GM12878 (cell line): ENCODE measurements at regions not wholly inside any gene's neighbourhood (a gene's known extent, or its start where the extent isn't known, plus 50 kb on each side); places are given as distances from the start of the nearest gene placed in this dataset.

ENCODE experiments used
- ATAC-seq: fragments of 200-7000 bp; cut with Tn5 transposase; 3 replicates; pipeline ENCODE4 v1.9.1; 2020; ENCODE audit warnings: mild to moderate bottlenecking, moderate library complexity
- BruUV-seq: library from RNA; stranded (reverse); fragments of 400-500 nt; replicated peaks from 2 replicates; lab custom pipeline; 2021; lab: Mats Ljungman, UMichigan
- CTCF ChIA-PET: fragments of 300-600 bp; sonication (Branson Sonifier 250); formaldehyde crosslinking; extraction: SDS; loops from one replicate; lab custom pipeline; 2021; ENCODE audit warnings: inconsistent platforms; lab: Yijun Ruan, JAX
- POLR2A ChIA-PET: fragments of 350-600 bp; formaldehyde crosslinking; extraction: SDS; loops from one replicate; lab custom pipeline; 2021; ENCODE audit warnings: inconsistent platforms; lab: Charles Lee
- RAD21 ChIA-PET: fragments of 300-600 bp; sonication (Branson Sonifier 250); formaldehyde crosslinking; loops from one replicate; lab custom pipeline; 2023; ENCODE audit warnings: antibody characterized with exemption; ENCODE audit not compliant: unreplicated experiment; lab: Charles Lee
- SMC1A ChIA-PET: fragments of 300-600 bp; sonication (Branson Sonifier 250); formaldehyde crosslinking; loops from one replicate; lab custom pipeline; 2023; ENCODE audit not compliant: unreplicated experiment, uncharacterized antibody; lab: Charles Lee
- DNase-seq: peaks from one replicate; pipeline ENCODE4 v3.0.0-alpha.2; 2011; ENCODE audit warnings: low read depth, low spot score
- FAIRE-seq: peaks from 3 replicates; lab custom pipeline; 2011; peaks lifted over from hg19 to GRCh38; lab: Jason Lieb, UNC
- H2AFZ ChIP-seq: 2 replicates; pipeline ENCODE4 v1.6.0; 2011; ENCODE audit warnings: low read depth, low read length, control low read depth; ENCODE audit not compliant: control insufficient read depth
- H3K27ac ChIP-seq: 2 replicates; pipeline ENCODE4 v1.5.1; 2011; ENCODE audit warnings: control low read depth; ENCODE audit not compliant: control insufficient read depth, insufficient read depth
- H3K27me3 ChIP-seq, 2 experiments: replicated peaks in 1 of 2; 2 replicates each; pipeline versions ENCODE4 v1.6.0 to v1.6.1; 2011; ENCODE audit warnings: low read length in 1 of 2; ENCODE audit not compliant: control insufficient read depth in 2 of 2, insufficient read depth in 2 of 2
- H3K36me3 ChIP-seq, 2 experiments: 2 replicates each; pipeline ENCODE4 v1.5.1; 2011; ENCODE audit warnings: low read length in 1 of 2; ENCODE audit not compliant: control insufficient read depth in 2 of 2, insufficient read depth in 2 of 2
- H3K4me1 ChIP-seq: 2 replicates; pipeline ENCODE4 v1.6.1; 2011; ENCODE audit warnings: mild to moderate bottlenecking, low read length, moderate library complexity, mixed read lengths; ENCODE audit not compliant: control insufficient read depth, insufficient read depth
- H3K4me2 ChIP-seq: 2 replicates; pipeline ENCODE4 v1.6.0; 2011; ENCODE audit warnings: control low read depth; ENCODE audit not compliant: control insufficient read depth, insufficient read depth
- H3K4me3 ChIP-seq: fragments of 200-600 bp; sonication (generic); 2 replicates; pipeline ENCODE4 v1.5.1; 2016
- H3K79me2 ChIP-seq: 2 replicates; pipeline ENCODE4 v1.6.0; 2011; ENCODE audit warnings: low read length; ENCODE audit not compliant: control insufficient read depth, insufficient read depth
- H3K9ac ChIP-seq: 2 replicates; pipeline ENCODE4 v1.8.0; 2011; ENCODE audit warnings: low read length, control low read depth, mixed read lengths; ENCODE audit not compliant: control insufficient read depth, insufficient read depth
- H3K9me3 ChIP-seq: replicated peaks from 3 replicates; pipeline ENCODE4 v1.5.1; 2011; ENCODE audit warnings: mild to moderate bottlenecking, low read length; ENCODE audit not compliant: control insufficient read depth, insufficient read depth
- H4K20me1 ChIP-seq: 2 replicates; pipeline ENCODE4 v1.6.0; 2011; ENCODE audit not compliant: control insufficient read depth, insufficient read depth
- GATAD2B ChIP-seq: fragments of 450-650 bp; conservative IDR thresholded peaks from 2 replicates; pipeline ENCODE4 v1.6.1; 2017; ENCODE audit warnings: low read depth, mild to moderate bottlenecking, moderate library complexity
- HCFC1 ChIP-seq: fragments of 150-350 bp; IDR thresholded peaks from 2 replicates; pipeline ENCODE4 v1.6.1; 2014; ENCODE audit warnings: low read length
- MEF2B ChIP-seq: fragments of 450-650 bp; IDR thresholded peaks from 2 replicates; pipeline ENCODE4 v1.6.1; 2018; ENCODE audit warnings: mild to moderate bottlenecking, moderate library complexity; ENCODE audit not compliant: partially characterized antibody, poor library complexity, severe bottlenecking
- MYB ChIP-seq: fragments of 150-350 bp; IDR thresholded peaks from 2 replicates; pipeline ENCODE4 v1.6.1; 2014; ENCODE audit warnings: mild to moderate bottlenecking, low read depth, low read length, borderline replicate concordance
- NRF1 ChIP-seq: conservative IDR thresholded peaks from 2 replicates; pipeline ENCODE4 v1.6.1; 2011; ENCODE audit warnings: mild to moderate bottlenecking, low read depth, low read length, improper control_type of control experiment
- RFX5 ChIP-seq: IDR thresholded peaks from 2 replicates; pipeline ENCODE4 v1.6.1; 2011; ENCODE audit warnings: low read depth, low read length, improper control_type of control experiment
- ZBTB40 ChIP-seq: fragments of 450-650 bp; IDR thresholded peaks from 2 replicates; pipeline ENCODE4 v1.6.1; 2016; ENCODE audit warnings: mild to moderate bottlenecking, moderate library complexity, borderline replicate concordance
- whole genome bisulfite sequencing: methylation state at CpG from one replicate; pipeline ENCODE4 v1.1.6; 2016; ENCODE audit warnings: low lambda C conversion rate; ENCODE audit not compliant: insufficient replicate concordance, insufficient coverage; ENCODE audit errors: missing lambda C conversion rate; 5-methylcytosine and 5-hydroxymethylcytosine counted together
- in situ Hi-C: fragments of 300-500 bp; cut with MboI; formaldehyde crosslinking; loops from 9 replicates; pipeline ENCODE4 v1.14.3; 2018; ENCODE audit warnings: mixed read lengths
- intact Hi-C: fragments of 100-400 bp; cut with micrococcal nuclease; formaldehyde crosslinking; loops from one replicate; pipeline ENCODE4 v1.14.2; 2022; ENCODE audit not compliant: unreplicated experiment
- TF ChIP-seq, protein P1 (sequence below): IDR thresholded peaks from 2 replicates; pipeline ENCODE4 v1.6.1; 2012; ENCODE audit warnings: improper control_type of control experiment, low read depth, low read length; ENCODE audit not compliant: insufficient replicate concordance
- TF ChIP-seq, protein P2 (sequence below): fragments of 450-650 bp; IDR thresholded peaks from 2 replicates; pipeline ENCODE4 v1.6.1; 2017; ENCODE audit warnings: low read depth, mild to moderate bottlenecking, moderate library complexity

DNA sequence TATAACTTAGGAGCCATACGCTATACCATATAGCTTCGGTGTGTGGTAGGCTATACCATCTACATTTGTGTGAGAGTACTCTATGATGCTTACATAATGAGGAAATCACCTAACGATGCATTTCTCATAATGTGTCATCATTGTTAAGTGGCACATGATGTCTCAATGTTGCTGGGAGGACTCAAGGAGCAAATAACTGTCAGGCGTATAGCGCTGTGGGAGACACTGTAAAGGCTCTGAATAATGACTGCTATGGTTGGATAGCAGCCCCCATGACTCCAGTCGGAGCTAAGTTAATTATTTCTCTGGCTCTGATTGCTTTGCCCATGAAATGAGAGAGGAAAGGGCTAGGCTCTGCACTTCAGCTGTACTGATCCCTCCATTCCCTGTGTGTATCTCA is 197.2 kb downstream of the RGS9 start (continued):
- TF ChIP-seq, protein P1, sequence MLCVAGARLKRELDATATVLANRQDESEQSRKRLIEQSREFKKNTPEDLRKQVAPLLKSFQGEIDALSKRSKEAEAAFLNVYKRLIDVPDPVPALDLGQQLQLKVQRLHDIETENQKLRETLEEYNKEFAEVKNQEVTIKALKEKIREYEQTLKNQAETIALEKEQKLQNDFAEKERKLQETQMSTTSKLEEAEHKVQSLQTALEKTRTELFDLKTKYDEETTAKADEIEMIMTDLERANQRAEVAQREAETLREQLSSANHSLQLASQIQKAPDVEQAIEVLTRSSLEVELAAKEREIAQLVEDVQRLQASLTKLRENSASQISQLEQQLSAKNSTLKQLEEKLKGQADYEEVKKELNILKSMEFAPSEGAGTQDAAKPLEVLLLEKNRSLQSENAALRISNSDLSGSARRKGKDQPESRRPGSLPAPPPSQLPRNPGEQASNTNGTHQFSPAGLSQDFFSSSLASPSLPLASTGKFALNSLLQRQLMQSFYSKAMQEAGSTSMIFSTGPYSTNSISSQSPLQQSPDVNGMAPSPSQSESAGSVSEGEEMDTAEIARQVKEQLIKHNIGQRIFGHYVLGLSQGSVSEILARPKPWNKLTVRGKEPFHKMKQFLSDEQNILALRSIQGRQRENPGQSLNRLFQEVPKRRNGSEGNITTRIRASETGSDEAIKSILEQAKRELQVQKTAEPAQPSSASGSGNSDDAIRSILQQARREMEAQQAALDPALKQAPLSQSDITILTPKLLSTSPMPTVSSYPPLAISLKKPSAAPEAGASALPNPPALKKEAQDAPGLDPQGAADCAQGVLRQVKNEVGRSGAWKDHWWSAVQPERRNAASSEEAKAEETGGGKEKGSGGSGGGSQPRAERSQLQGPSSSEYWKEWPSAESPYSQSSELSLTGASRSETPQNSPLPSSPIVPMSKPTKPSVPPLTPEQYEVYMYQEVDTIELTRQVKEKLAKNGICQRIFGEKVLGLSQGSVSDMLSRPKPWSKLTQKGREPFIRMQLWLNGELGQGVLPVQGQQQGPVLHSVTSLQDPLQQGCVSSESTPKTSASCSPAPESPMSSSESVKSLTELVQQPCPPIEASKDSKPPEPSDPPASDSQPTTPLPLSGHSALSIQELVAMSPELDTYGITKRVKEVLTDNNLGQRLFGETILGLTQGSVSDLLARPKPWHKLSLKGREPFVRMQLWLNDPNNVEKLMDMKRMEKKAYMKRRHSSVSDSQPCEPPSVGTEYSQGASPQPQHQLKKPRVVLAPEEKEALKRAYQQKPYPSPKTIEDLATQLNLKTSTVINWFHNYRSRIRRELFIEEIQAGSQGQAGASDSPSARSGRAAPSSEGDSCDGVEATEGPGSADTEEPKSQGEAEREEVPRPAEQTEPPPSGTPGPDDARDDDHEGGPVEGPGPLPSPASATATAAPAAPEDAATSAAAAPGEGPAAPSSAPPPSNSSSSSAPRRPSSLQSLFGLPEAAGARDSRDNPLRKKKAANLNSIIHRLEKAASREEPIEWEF, result no peak

GRCh38 chr17:65332779-65333178 is 195.6 kb downstream of the RGS9 start:
- Histone ChIP-seq H4K20me1 (no peaks in the 10 kb centered on the region), H3K4me2 (no peak overlapping the region), H3K9ac (no peak overlapping the region), H3K9me3 (no peaks in the 10 kb centered on the region), H3K27me3 (no peaks in the 10 kb centered on the region; a peak in 1 of 4 replicates), H3K79me2 (no peaks in the 10 kb centered on the region), H3K4me1 (no peaks in the 10 kb centered on the region), H2AFZ (no peak overlapping the region), H3K27ac (no peak overlapping the region), H3K4me3 (no peak overlapping the region), H3K36me3 (no peaks in the 10 kb centered on the region)
- CTCF ChIA-PET, result no interaction called here
- ATAC-seq (no peak), DNase-seq (no peak), FAIRE-seq (no peak)
- intact Hi-C loops, result no loop called here
- POLR2A ChIA-PET, result no interaction called here
- BruUV-seq, result no TSS peak
- no peak for TF ChIP-seq HCFC1
- no peak for TF ChIP-seq MEF2B
- no peak for TF ChIP-seq GATAD2B
- TF ChIP-seq RFX5, result no peak
- TF ChIP-seq NRF1, result no peak
- TF ChIP-seq MYB, result no peak
- TF ChIP-seq ZBTB40, result no peak
- TF ChIP-seq, protein P2, sequence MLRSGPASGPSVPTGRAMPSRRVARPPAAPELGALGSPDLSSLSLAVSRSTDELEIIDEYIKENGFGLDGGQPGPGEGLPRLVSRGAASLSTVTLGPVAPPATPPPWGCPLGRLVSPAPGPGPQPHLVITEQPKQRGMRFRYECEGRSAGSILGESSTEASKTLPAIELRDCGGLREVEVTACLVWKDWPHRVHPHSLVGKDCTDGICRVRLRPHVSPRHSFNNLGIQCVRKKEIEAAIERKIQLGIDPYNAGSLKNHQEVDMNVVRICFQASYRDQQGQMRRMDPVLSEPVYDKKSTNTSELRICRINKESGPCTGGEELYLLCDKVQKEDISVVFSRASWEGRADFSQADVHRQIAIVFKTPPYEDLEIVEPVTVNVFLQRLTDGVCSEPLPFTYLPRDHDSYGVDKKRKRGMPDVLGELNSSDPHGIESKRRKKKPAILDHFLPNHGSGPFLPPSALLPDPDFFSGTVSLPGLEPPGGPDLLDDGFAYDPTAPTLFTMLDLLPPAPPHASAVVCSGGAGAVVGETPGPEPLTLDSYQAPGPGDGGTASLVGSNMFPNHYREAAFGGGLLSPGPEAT, result no peak
- 4% methylated on average over 3 of the region's 3 CpGs for WGBS
- SMC1A ChIA-PET, result no interaction called here
- in situ Hi-C loops, result no loop called here
- RAD21 ChIA-PET, result no interaction called here
